Endothelial cell of umbilical vein (primary cell): ENCODE measurements at regions not wholly inside any gene's neighbourhood (a gene's known extent, or its start where the extent isn't known, plus 50 kb on each side); places are given as distances from the start of the nearest gene placed in this dataset.

ENCODE experiments used
- EZH2 ChIP-seq: IDR thresholded peaks from 2 replicates; pipeline ENCODE4 v1.6.1; 2012; ENCODE audit warnings: borderline replicate concordance, low read depth, mild to moderate bottlenecking, moderate library complexity, low read length, inconsistent platforms; ENCODE audit not compliant: severe bottlenecking
- FOS ChIP-seq: IDR thresholded peaks from 2 replicates; pipeline ENCODE4 v1.6.1; 2011; ENCODE audit warnings: mild to moderate bottlenecking, low read length, moderate library complexity, borderline replicate concordance; ENCODE audit not compliant: insufficient read depth
- POLR2A ChIP-seq: IDR thresholded peaks from 2 replicates; pipeline ENCODE4 v1.6.1; 2012; ENCODE audit warnings: low read depth, mild to moderate bottlenecking, control low read depth, low read length
- POLR2AphosphoS5 ChIP-seq: IDR thresholded peaks from 2 replicates; pipeline ENCODE4 v1.6.1; 2012; ENCODE audit warnings: low read depth, mild to moderate bottlenecking, control low read depth, low read length, moderate library complexity; ENCODE audit not compliant: insufficient read depth
- TF ChIP-seq, protein P1 (sequence below), 2 donors: IDR thresholded peaks; 1 replicate in 1 of 2; 2 replicates in 1 of 2; pipeline ENCODE4 v1.5.1; 2011; ENCODE audit warnings: low read length in 2 of 2, mild to moderate bottlenecking in 2 of 2, moderate library complexity in 2 of 2, control low read depth in 1 of 2, inconsistent platforms in 1 of 2, low read depth in 1 of 2; ENCODE audit not compliant: insufficient read depth in 1 of 2; ENCODE audit errors: extremely low read depth in 1 of 2
- TF ChIP-seq, protein P2 (sequence below): IDR thresholded peaks from 2 replicates; pipeline ENCODE4 v1.6.1; 2011; ENCODE audit not compliant: insufficient read depth, insufficient read length

DNA sequence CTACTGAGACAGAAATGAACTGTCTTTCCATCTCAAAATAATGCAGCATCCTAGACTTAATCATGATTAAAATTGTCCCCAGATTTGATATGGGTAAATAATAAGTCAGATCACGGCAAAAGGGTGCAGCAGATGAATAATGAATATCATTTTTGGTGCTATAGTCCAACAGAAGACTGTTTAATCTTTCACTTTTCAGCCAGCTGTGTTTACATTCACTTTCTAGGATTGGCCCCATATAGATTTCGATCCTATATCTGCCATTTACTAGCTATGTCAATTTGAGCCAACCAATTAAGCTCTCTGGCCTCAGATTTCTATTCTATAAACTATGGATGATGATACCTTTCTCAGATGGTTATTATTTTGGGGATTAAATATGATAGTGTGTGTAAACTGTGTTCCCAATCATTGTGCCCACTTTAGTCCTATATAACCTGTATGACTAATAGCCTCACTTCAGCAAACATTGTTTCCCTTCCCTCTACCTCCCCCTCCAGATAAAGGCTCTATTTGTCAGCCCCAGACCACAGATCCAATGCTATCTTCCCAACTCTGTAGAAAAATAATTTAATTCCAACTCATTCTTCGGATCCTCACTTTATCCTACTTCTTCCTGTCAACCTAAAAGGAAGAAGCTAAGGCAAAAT, 53.6 kb upstream of the NT5E start:
- TF ChIP-seq, protein P1, sequence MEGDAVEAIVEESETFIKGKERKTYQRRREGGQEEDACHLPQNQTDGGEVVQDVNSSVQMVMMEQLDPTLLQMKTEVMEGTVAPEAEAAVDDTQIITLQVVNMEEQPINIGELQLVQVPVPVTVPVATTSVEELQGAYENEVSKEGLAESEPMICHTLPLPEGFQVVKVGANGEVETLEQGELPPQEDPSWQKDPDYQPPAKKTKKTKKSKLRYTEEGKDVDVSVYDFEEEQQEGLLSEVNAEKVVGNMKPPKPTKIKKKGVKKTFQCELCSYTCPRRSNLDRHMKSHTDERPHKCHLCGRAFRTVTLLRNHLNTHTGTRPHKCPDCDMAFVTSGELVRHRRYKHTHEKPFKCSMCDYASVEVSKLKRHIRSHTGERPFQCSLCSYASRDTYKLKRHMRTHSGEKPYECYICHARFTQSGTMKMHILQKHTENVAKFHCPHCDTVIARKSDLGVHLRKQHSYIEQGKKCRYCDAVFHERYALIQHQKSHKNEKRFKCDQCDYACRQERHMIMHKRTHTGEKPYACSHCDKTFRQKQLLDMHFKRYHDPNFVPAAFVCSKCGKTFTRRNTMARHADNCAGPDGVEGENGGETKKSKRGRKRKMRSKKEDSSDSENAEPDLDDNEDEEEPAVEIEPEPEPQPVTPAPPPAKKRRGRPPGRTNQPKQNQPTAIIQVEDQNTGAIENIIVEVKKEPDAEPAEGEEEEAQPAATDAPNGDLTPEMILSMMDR (IDR thresholded peaks at IDR 0.05; ENCODE audit: extremely low read depth in 1 of 2, insufficient read depth in 1 of 2, low read depth in 1 of 2, low read length in 2 of 2): no peak
- no peak for TF ChIP-seq POLR2A
- no peak for TF ChIP-seq FOS
- TF ChIP-seq, protein P2, sequence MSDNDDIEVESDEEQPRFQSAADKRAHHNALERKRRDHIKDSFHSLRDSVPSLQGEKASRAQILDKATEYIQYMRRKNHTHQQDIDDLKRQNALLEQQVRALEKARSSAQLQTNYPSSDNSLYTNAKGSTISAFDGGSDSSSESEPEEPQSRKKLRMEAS: no peak
- no peak for TF ChIP-seq EZH2
- no peak for TF ChIP-seq POLR2AphosphoS5
